IMR-90 (cell line): ENCODE measurements at regions not wholly inside any gene's neighbourhood (a gene's known extent, or its start where the extent isn't known, plus 50 kb on each side); places are given as distances from the start of the nearest gene placed in this dataset.

ENCODE experiments used
- ATAC-seq: fragments of 200-7000 bp; cut with Tn5 transposase; 2 replicates; pipeline ENCODE4 v1.9.1; 2020; ENCODE audit warnings: low read depth, mild to moderate bottlenecking, moderate library complexity
- BruUV-seq: library from RNA; stranded (reverse); fragments of 400-500 nt; replicated peaks from 2 replicates; lab custom pipeline; 2021; lab: Mats Ljungman, UMichigan
- CTCF ChIA-PET: fragments of 300-600 bp; formaldehyde crosslinking; extraction: SDS; loops from one replicate; lab custom pipeline; 2021; ENCODE audit warnings: antibody characterized with exemption; lab: Yijun Ruan, JAX
- POLR2A ChIA-PET: fragments of 300-600 bp; sonication (Branson Sonifier 250); formaldehyde crosslinking; loops from one replicate; lab custom pipeline; 2022; ENCODE audit warnings: antibody characterized with exemption; ENCODE audit not compliant: unreplicated experiment; lab: Charles Lee
- DNase-seq: peaks from one replicate; pipeline ENCODE4 v3.0.0; 2013
- H2AFZ ChIP-seq: replicated peaks from 2 replicates; pipeline ENCODE3; 2013; ENCODE audit warnings: low read length, mild to moderate bottlenecking; ENCODE audit not compliant: poor library complexity
- H2AK5ac ChIP-seq: 2 replicates; pipeline ENCODE4 v1.6.1; 2013; ENCODE audit warnings: low read depth, low read length, inconsistent platforms
- H2AK9ac ChIP-seq: replicated peaks from 2 replicates; pipeline ENCODE3; 2013; ENCODE audit warnings: mild to moderate bottlenecking, low read depth, low read length, moderate library complexity; ENCODE audit not compliant: poor library complexity
- H2BK120ac ChIP-seq: 2 replicates; pipeline ENCODE4 v1.6.1; 2013; ENCODE audit warnings: low read depth, low read length, inconsistent platforms
- H2BK15ac ChIP-seq: 3 replicates; pipeline ENCODE4 v1.6.1; 2013; ENCODE audit warnings: low read depth, low read length, inconsistent platforms
- H2BK20ac ChIP-seq: 2 replicates; pipeline ENCODE4 v1.6.1; 2013; ENCODE audit warnings: low read depth, mild to moderate bottlenecking, inconsistent platforms, low read length, moderate library complexity
- H2BK5ac ChIP-seq: 2 replicates; pipeline ENCODE4 v1.6.1; 2013; ENCODE audit warnings: mild to moderate bottlenecking, low read depth, low read length, inconsistent platforms; ENCODE audit not compliant: poor library complexity, severe bottlenecking
- H3K14ac ChIP-seq: replicated peaks from 2 replicates; pipeline ENCODE4 v1.6.1; 2013; ENCODE audit warnings: low read depth, low read length, inconsistent platforms
- H3K18ac ChIP-seq: 2 replicates; pipeline ENCODE4 v1.6.1; 2013; ENCODE audit warnings: low read depth, low read length, control low read depth
- H3K23ac ChIP-seq: 2 replicates; pipeline ENCODE4 v1.6.1; 2013; ENCODE audit warnings: low read depth, low read length, inconsistent platforms
- H3K27ac ChIP-seq: 2 replicates; pipeline ENCODE4 v1.5.1; 2013; ENCODE audit warnings: mild to moderate bottlenecking, control low read depth, low read length; ENCODE audit not compliant: insufficient read depth
- H3K27me3 ChIP-seq: 2 replicates; pipeline ENCODE4 v1.6.1; 2013; ENCODE audit warnings: low read length; ENCODE audit not compliant: control insufficient read depth, insufficient read depth
- H3K36me3 ChIP-seq: 2 replicates; pipeline ENCODE4 v1.6.1; 2013; ENCODE audit warnings: low read length, mixed read lengths; ENCODE audit not compliant: control insufficient read depth, insufficient read depth
- H3K4ac ChIP-seq: 2 replicates; pipeline ENCODE4 v1.6.1; 2013; ENCODE audit warnings: low read depth, low read length, inconsistent platforms
- H3K4me1 ChIP-seq: 2 replicates; pipeline ENCODE4 v1.6.1; 2013; ENCODE audit warnings: low read length, mixed read lengths; ENCODE audit not compliant: control insufficient read depth, insufficient read depth
- H3K4me2 ChIP-seq: 2 replicates; pipeline ENCODE4 v1.6.1; 2013; ENCODE audit warnings: low read depth, mild to moderate bottlenecking, control low read depth, low read length, moderate library complexity
- H3K4me3 ChIP-seq: 2 replicates; pipeline ENCODE4 v1.5.1; 2013; ENCODE audit warnings: low read depth, mild to moderate bottlenecking, control low read depth, low read length, moderate library complexity; ENCODE audit not compliant: insufficient read depth
- H3K56ac ChIP-seq: 2 replicates; pipeline ENCODE4 v1.6.1; 2013; ENCODE audit warnings: low read length, inconsistent platforms; ENCODE audit not compliant: insufficient read depth; ENCODE audit errors: extremely low read depth
- H3K79me1 ChIP-seq, 2 experiments: 2 replicates each; pipeline ENCODE4 v1.6.1; 2013; ENCODE audit warnings: low read length in 2 of 2, inconsistent platforms in 1 of 2, low read depth in 1 of 2
- H3K9ac ChIP-seq: 2 replicates; pipeline ENCODE4 v1.6.1; 2013; ENCODE audit warnings: low read depth, low read length, control low read depth
- H3K9me1 ChIP-seq: 2 replicates; pipeline ENCODE4 v1.6.1; 2013; ENCODE audit warnings: low read length, inconsistent platforms; ENCODE audit not compliant: insufficient read depth
- H3K9me3 ChIP-seq: 2 replicates; pipeline ENCODE4 v1.6.1; 2013; ENCODE audit warnings: low read length; ENCODE audit not compliant: control insufficient read depth, insufficient read depth
- H4K20me1 ChIP-seq: 2 replicates; pipeline ENCODE4 v1.6.1; 2013; ENCODE audit warnings: low read length, inconsistent platforms; ENCODE audit not compliant: insufficient read depth
- H4K5ac ChIP-seq: 2 replicates; pipeline ENCODE4 v1.6.1; 2013; ENCODE audit warnings: mild to moderate bottlenecking, low read depth, low read length, control low read depth
- H4K8ac ChIP-seq, 2 experiments: 2 replicates each; pipeline ENCODE4 v1.6.1; 2013; ENCODE audit warnings: low read depth in 2 of 2, low read length in 2 of 2, control low read depth in 1 of 2, inconsistent platforms in 1 of 2
- H4K91ac ChIP-seq: 2 replicates; pipeline ENCODE4 v1.6.1; 2013; ENCODE audit warnings: low read depth, low read length, inconsistent platforms; ENCODE audit not compliant: insufficient read depth
- BHLHE40 ChIP-seq: fragments of 150-350 bp; IDR thresholded peaks from 2 replicates; pipeline ENCODE4 v1.6.1; 2016; ENCODE audit warnings: mild to moderate bottlenecking, low read depth, low read length
- MAFK ChIP-seq: IDR thresholded peaks from 2 replicates; pipeline ENCODE4 v1.6.1; 2012; ENCODE audit warnings: low read depth, low read length, improper control_type of control experiment
- MAZ ChIP-seq: IDR thresholded peaks from 2 replicates; pipeline ENCODE4 v1.6.1; 2012; ENCODE audit warnings: low read depth, mild to moderate bottlenecking, low read length, improper control_type of control experiment, moderate library complexity, borderline replicate concordance
- POLR2A ChIP-seq: IDR thresholded peaks from 2 replicates; pipeline ENCODE4 v1.6.1; 2012; ENCODE audit warnings: mild to moderate bottlenecking, low read depth, low read length
- WGBS, 2 experiments: methylation state at CpG; one replicate each; pipeline versions ENCODE4 v1.1.5 to v1.1.7; 2013; ENCODE audit warnings: missing lambda C conversion rate in 2 of 2; ENCODE audit not compliant: insufficient read length in 1 of 2; ENCODE audit errors: extremely low coverage in 2 of 2; 5-methylcytosine and 5-hydroxymethylcytosine counted together
- dilution Hi-C: fragments of 300-500 bp; cut with HindIII; formaldehyde crosslinking; loops from one replicate; pipeline ENCODE4 v1.14.3; 2018; ENCODE audit warnings: low sequenced_read_pairs; ENCODE audit not compliant: unreplicated experiment
- in situ Hi-C: fragments of 300-500 bp; cut with MboI; formaldehyde crosslinking; loops from 3 replicates; pipeline ENCODE4 v1.14.3; 2019; ENCODE audit warnings: low sequenced_read_pairs, inconsistent platforms, mixed read lengths
- intact Hi-C: fragments of 100-400 bp; cut with micrococcal nuclease; formaldehyde crosslinking; loops from 2 replicates; pipeline ENCODE4 v1.10.0; 2022
- TF ChIP-seq, protein P1 (sequence below): fragments of 150-350 bp; IDR thresholded peaks from 2 replicates; pipeline ENCODE4 v1.6.1; 2016; ENCODE audit warnings: low read depth, mild to moderate bottlenecking, low read length, moderate library complexity, borderline replicate concordance
- TF ChIP-seq, protein P2 (sequence below): fragments of 150-350 bp; IDR thresholded peaks from 2 replicates; pipeline ENCODE4 v1.6.1; 2017; ENCODE audit warnings: mild to moderate bottlenecking, antibody characterized with exemption, low read length, low read depth

DNA sequence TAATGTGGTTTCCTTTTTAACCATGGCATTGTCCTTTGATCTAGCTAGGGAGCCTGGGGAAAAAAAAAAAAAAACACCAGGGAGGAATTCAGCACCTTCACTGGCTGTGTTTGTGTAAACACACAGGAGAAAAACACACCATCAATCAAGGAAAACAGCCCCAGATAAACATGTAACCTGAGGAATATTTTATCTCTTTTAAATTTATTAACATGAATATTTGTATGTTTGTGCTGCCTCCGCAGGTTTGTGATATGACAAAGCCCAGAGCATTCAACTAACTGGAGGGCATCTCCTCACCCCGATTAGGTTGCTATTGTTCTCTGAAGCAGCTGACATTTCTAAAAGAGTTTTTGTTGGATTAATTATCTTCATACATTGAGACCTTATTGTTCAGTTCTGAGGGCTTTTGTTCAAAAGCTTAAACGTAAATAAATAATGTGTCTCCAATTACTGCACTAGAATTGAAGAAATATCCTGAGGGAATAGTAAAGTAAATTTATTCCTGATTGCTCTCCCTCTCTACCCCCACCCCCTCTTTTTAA, 89.4 kb upstream of the SEMA3E start:
- H3K4me3 ChIP-seq = no peak overlapping the region
- ChIA-PET POLR2A (no interaction called here), CTCF (no interaction called here)
- no peak overlapping the region for H2AK9ac ChIP-seq
- no peak overlapping the region for H2AK5ac ChIP-seq
- no peak overlapping the region for H3K23ac ChIP-seq
- H3K4me1 ChIP-seq = no peaks in the 10 kb centered on the region
- H2BK120ac ChIP-seq = no peak overlapping the region
- H3K18ac ChIP-seq = no peak overlapping the region
- dilution Hi-C loops = no loop called here
- no peaks in the 10 kb centered on the region for H4K20me1 ChIP-seq
- H2BK5ac ChIP-seq = no peak overlapping the region
- intact Hi-C loops = no loop called here
- H3K9me3 ChIP-seq = no peaks in the 10 kb centered on the region
- BruUV-seq = no TSS peak
- no peak overlapping the region for H3K9ac ChIP-seq
- no peaks in the 10 kb centered on the region for H3K27me3 ChIP-seq
- TF ChIP-seq, protein P1, sequence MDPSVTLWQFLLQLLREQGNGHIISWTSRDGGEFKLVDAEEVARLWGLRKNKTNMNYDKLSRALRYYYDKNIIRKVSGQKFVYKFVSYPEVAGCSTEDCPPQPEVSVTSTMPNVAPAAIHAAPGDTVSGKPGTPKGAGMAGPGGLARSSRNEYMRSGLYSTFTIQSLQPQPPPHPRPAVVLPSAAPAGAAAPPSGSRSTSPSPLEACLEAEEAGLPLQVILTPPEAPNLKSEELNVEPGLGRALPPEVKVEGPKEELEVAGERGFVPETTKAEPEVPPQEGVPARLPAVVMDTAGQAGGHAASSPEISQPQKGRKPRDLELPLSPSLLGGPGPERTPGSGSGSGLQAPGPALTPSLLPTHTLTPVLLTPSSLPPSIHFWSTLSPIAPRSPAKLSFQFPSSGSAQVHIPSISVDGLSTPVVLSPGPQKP = no peak
- TF ChIP-seq MAFK (no peak), BHLHE40 (no peak), POLR2A (no peak), MAZ (no peak)
- TF ChIP-seq, protein P2, sequence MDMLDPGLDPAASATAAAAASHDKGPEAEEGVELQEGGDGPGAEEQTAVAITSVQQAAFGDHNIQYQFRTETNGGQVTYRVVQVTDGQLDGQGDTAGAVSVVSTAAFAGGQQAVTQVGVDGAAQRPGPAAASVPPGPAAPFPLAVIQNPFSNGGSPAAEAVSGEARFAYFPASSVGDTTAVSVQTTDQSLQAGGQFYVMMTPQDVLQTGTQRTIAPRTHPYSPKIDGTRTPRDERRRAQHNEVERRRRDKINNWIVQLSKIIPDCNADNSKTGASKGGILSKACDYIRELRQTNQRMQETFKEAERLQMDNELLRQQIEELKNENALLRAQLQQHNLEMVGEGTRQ = no peak
- no peak overlapping the region for H2BK15ac ChIP-seq
- H3K36me3 ChIP-seq = no peaks in the 10 kb centered on the region
- H3K4ac ChIP-seq = no peak overlapping the region
- H3K14ac ChIP-seq = no peak overlapping the region
- ATAC-seq (no peak), DNase-seq (no peak)
- no CpG with 5 or more reads among the region's 3 CpGs for WGBS, 2 experiments
- H4K8ac ChIP-seq = no peak overlapping the region
- no peak overlapping the region for H4K91ac ChIP-seq
- no peaks in the 10 kb centered on the region for H3K9me1 ChIP-seq
- H2AFZ ChIP-seq = no peak overlapping the region
- no peak overlapping the region for H3K56ac ChIP-seq
- no peak overlapping the region for H3K4me2 ChIP-seq
- no peak overlapping the region for H4K5ac ChIP-seq
- in situ Hi-C loops = no loop called here
- no peak overlapping the region for H3K27ac ChIP-seq
- no peak overlapping the region for H2BK20ac ChIP-seq
- H3K79me1 ChIP-seq = no peaks in the 10 kb centered on the region
